DND-41 (cell line): ENCODE measurements at regions not wholly inside any gene's neighbourhood (a gene's known extent, or its start where the extent isn't known, plus 50 kb on each side); places are given as distances from the start of the nearest gene placed in this dataset.

ENCODE experiments used
- CTCF ChIP-seq: IDR thresholded peaks from 2 replicates; pipeline ENCODE4 v1.5.1; 2012; ENCODE audit warnings: borderline replicate concordance, low read length, moderate library complexity, mild to moderate bottlenecking; ENCODE audit not compliant: poor library complexity, severe bottlenecking; ENCODE audit errors: extremely low read depth
- EZH2 ChIP-seq: IDR thresholded peaks from 3 replicates; pipeline ENCODE4 v1.6.1; 2012; ENCODE audit warnings: borderline replicate concordance, low read depth, mild to moderate bottlenecking, moderate library complexity, low read length, inconsistent platforms; ENCODE audit not compliant: severe bottlenecking

GRCh38 chr5:10894445-10895054, 133.5 kb upstream of the DAP start:
- no peak for TF ChIP-seq CTCF
- no peak for TF ChIP-seq EZH2
